Esophagus muscularis mucosa (tissue), 4 donors: ENCODE measurements at regions not wholly inside any gene's neighbourhood (a gene's known extent, or its start where the extent isn't known, plus 50 kb on each side); places are given as distances from the start of the nearest gene placed in this dataset.

Source experiments
- DNase-seq: peaks from one replicate; pipeline ENCODE4 v3.0.0-alpha.2; 2017; ENCODE audit errors: extremely low spot score
- H3K27ac ChIP-seq, 4 donors: fragments of 200-600 bp; sonication (generic); replicated peaks in 1 of 4; 1 replicate in 3 of 4; 2 replicates in 1 of 4; pipeline ENCODE4 v1.5.1; 2016 to 2019; ENCODE audit warnings: mild to moderate bottlenecking in 1 of 4
- H3K27me3 ChIP-seq, 4 donors: fragments of 200-600 bp; sonication (generic); one replicate each; pipeline versions ENCODE4 v1.5.1 to v1.6.0; 2016 to 2019
- H3K36me3 ChIP-seq, 4 donors: fragments of 200-600 bp; sonication (generic); one replicate each; pipeline ENCODE4 v1.5.1; 2016 to 2019
- H3K4me1 ChIP-seq, 4 donors: fragments of 200-600 bp; sonication (generic); one replicate each; pipeline ENCODE4 v1.5.1; 2016 to 2019
- H3K4me3 ChIP-seq, 4 donors: fragments of 200-600 bp; sonication (generic); 1 replicate in 2 of 4; 2 replicates in 2 of 4; pipeline ENCODE4 v1.5.1; 2016 to 2019; ENCODE audit warnings: mild to moderate bottlenecking in 4 of 4, moderate library complexity in 1 of 4
- H3K9me3 ChIP-seq, 4 donors: fragments of 200-600 bp; sonication (generic); 1 replicate in 3 of 4; 2 replicates in 1 of 4; pipeline ENCODE4 v1.5.1; 2016 to 2019
- CTCF ChIP-seq, 3 experiments: fragments of 200-600 bp in 2 of 3; fragments of 450-650 bp in 1 of 3; sonication (generic) in 2 of 3; IDR thresholded peaks; one replicate each; pipeline ENCODE4 v1.5.1; 2017 to 2019; ENCODE audit warnings: antibody characterized with exemption in 3 of 3, mild to moderate bottlenecking in 2 of 3, moderate library complexity in 1 of 3
- EP300 ChIP-seq: sonication (generic); formaldehyde crosslinking; IDR thresholded peaks from one replicate; pipeline ENCODE4 v1.6.1; 2017; ENCODE audit warnings: antibody characterized with exemption
- POLR2A ChIP-seq: fragments of 450-650 bp; IDR thresholded peaks from one replicate; pipeline ENCODE4 v1.6.1; 2017; ENCODE audit warnings: antibody characterized with exemption, moderate library complexity, mild to moderate bottlenecking, low read depth
- POLR2AphosphoS5 ChIP-seq, 2 donors: sonication (generic); formaldehyde crosslinking; IDR thresholded peaks; one replicate each; pipeline ENCODE4 v1.6.1; 2017; ENCODE audit warnings: antibody characterized with exemption in 2 of 2
- WGBS: methylation state at CpG from one replicate; pipeline ENCODE4 v1.1.5; 2018; 5-methylcytosine and 5-hydroxymethylcytosine counted together
- intact Hi-C: fragments of 100-400 bp; cut with DNase I; formaldehyde crosslinking; loops from one replicate; pipeline ENCODE4 v1.15.1; 2023

GRCh38 chrX:20802036-20802435 lies 535.3 kb upstream of the RPS6KA3 start:
- no peak overlapping the region for H3K27ac ChIP-seq
- DNase-seq: no peak
- H3K9me3 ChIP-seq: no peaks in the 10 kb centered on the region
- WGBS: 70% methylated on average over 1 of the region's 1 CpG
- TF ChIP-seq CTCF (IDR thresholded peaks at IDR 0.05): no peak
- no peak for TF ChIP-seq POLR2AphosphoS5 (IDR thresholded peaks at IDR 0.05)
- TF ChIP-seq EP300: no peak
- TF ChIP-seq POLR2A: no peak
- H3K27me3 ChIP-seq: no peaks in the 10 kb centered on the region
- H3K4me3 ChIP-seq: no peak overlapping the region
- no peaks in the 10 kb centered on the region for H3K36me3 ChIP-seq
- no peaks in the 10 kb centered on the region for H3K4me1 ChIP-seq
- intact Hi-C loops: no loop called here

GRCh38 chrX:20796450-20796849 lies 529.7 kb upstream of the RPS6KA3 start:
- 85% methylated on average over 2 of the region's 2 CpGs for WGBS
- intact Hi-C loops: no loop called here
- Histone ChIP-seq H3K36me3 (no peaks in the 10 kb centered on the region), H3K27me3 (no peaks in the 10 kb centered on the region), H3K4me3 (no peak overlapping the region), H3K4me1 (no peaks in the 10 kb centered on the region), H3K9me3 (no peaks in the 10 kb centered on the region), H3K27ac (no peak overlapping the region)
- TF ChIP-seq EP300 (no peak), CTCF (IDR thresholded peaks at IDR 0.05) (no peak), POLR2AphosphoS5 (IDR thresholded peaks at IDR 0.05) (no peak), POLR2A (no peak)
- no peak for DNase-seq

GRCh38 chrX:20789103-20789502 lies 522.4 kb upstream of the RPS6KA3 start:
- H3K4me1 ChIP-seq: no peaks in the 10 kb centered on the region
- DNase-seq: no peak
- 57% methylated on average over 3 of the region's 3 CpGs for WGBS
- H3K27me3 ChIP-seq: no peaks in the 10 kb centered on the region
- no peaks in the 10 kb centered on the region for H3K9me3 ChIP-seq
- intact Hi-C loops: no loop called here
- H3K36me3 ChIP-seq: no peaks in the 10 kb centered on the region
- H3K27ac ChIP-seq: no peak overlapping the region
- TF ChIP-seq POLR2AphosphoS5 (IDR thresholded peaks at IDR 0.05) (no peak), EP300 (no peak), CTCF (IDR thresholded peaks at IDR 0.05) (no peak), POLR2A (no peak)
- H3K4me3 ChIP-seq: no peak overlapping the region

GRCh38 chrX:20767346-20767745 lies 500.6 kb upstream of the RPS6KA3 start:
- WGBS: 36% methylated on average over 2 of the region's 2 CpGs
- no peaks in the 10 kb centered on the region for H3K4me1 ChIP-seq
- H3K36me3 ChIP-seq: no peaks in the 10 kb centered on the region
- no peak for DNase-seq
- no peak overlapping the region for H3K4me3 ChIP-seq
- H3K27ac ChIP-seq: no peak overlapping the region
- no peak for TF ChIP-seq EP300
- no peak for TF ChIP-seq POLR2A
- no peak for TF ChIP-seq POLR2AphosphoS5 (IDR thresholded peaks at IDR 0.05)
- TF ChIP-seq CTCF (IDR thresholded peaks at IDR 0.05): no peak
- no peaks in the 10 kb centered on the region for H3K27me3 ChIP-seq
- intact Hi-C loops: no loop called here
- peaks cover 0 to 15% (median 2%) of the 10 kb centered on the region in 4 donors for H3K9me3 ChIP-seq

- no peaks in the 10 kb centered on the region for H3K36me3 ChIP-seq
- no peaks in the 10 kb centered on the region for H3K4me1 ChIP-seq
- no peak overlapping the region for H3K27ac ChIP-seq
- no peak for TF ChIP-seq POLR2AphosphoS5 (IDR thresholded peaks at IDR 0.05)
- no peak for TF ChIP-seq POLR2A
- TF ChIP-seq EP300: no peak
- TF ChIP-seq CTCF (IDR thresholded peaks at IDR 0.05): no peak
- intact Hi-C loops: no loop called here
- no peak for DNase-seq
- no peaks in the 10 kb centered on the region for H3K9me3 ChIP-seq
- no peaks in the 10 kb centered on the region for H3K27me3 ChIP-seq
- WGBS: 100% methylated on average over 1 of the region's 1 CpG
- no peak overlapping the region for H3K4me3 ChIP-seq
Observed at GRCh38 chrX:20756585-20756984, 489.9 kb upstream of the RPS6KA3 start.
